GM12878 (cell line): ENCODE measurements at regions not wholly inside any gene's neighbourhood (a gene's known extent, or its start where the extent isn't known, plus 50 kb on each side); places are given as distances from the start of the nearest gene placed in this dataset.

Source experiments
- ATAC-seq: fragments of 200-7000 bp; cut with Tn5 transposase; 3 replicates; pipeline ENCODE4 v1.9.1; 2020; ENCODE audit warnings: mild to moderate bottlenecking, moderate library complexity
- BruUV-seq: library from RNA; stranded (reverse); fragments of 400-500 nt; replicated peaks from 2 replicates; lab custom pipeline; 2021; lab: Mats Ljungman, UMichigan
- CTCF ChIA-PET: fragments of 300-600 bp; sonication (Branson Sonifier 250); formaldehyde crosslinking; extraction: SDS; loops from one replicate; lab custom pipeline; 2021; ENCODE audit warnings: inconsistent platforms; lab: Yijun Ruan, JAX
- POLR2A ChIA-PET: fragments of 350-600 bp; formaldehyde crosslinking; extraction: SDS; loops from one replicate; lab custom pipeline; 2021; ENCODE audit warnings: inconsistent platforms; lab: Charles Lee
- RAD21 ChIA-PET: fragments of 300-600 bp; sonication (Branson Sonifier 250); formaldehyde crosslinking; loops from one replicate; lab custom pipeline; 2023; ENCODE audit warnings: antibody characterized with exemption; ENCODE audit not compliant: unreplicated experiment; lab: Charles Lee
- SMC1A ChIA-PET: fragments of 300-600 bp; sonication (Branson Sonifier 250); formaldehyde crosslinking; loops from one replicate; lab custom pipeline; 2023; ENCODE audit not compliant: unreplicated experiment, uncharacterized antibody; lab: Charles Lee
- DNase-seq: peaks from one replicate; pipeline ENCODE4 v3.0.0-alpha.2; 2011; ENCODE audit warnings: low read depth, low spot score
- FAIRE-seq: peaks from 3 replicates; lab custom pipeline; 2011; peaks lifted over from hg19 to GRCh38; lab: Jason Lieb, UNC
- H2AFZ ChIP-seq: 2 replicates; pipeline ENCODE4 v1.6.0; 2011; ENCODE audit warnings: low read depth, low read length, control low read depth; ENCODE audit not compliant: control insufficient read depth
- H3K27ac ChIP-seq: 2 replicates; pipeline ENCODE4 v1.5.1; 2011; ENCODE audit warnings: control low read depth; ENCODE audit not compliant: control insufficient read depth, insufficient read depth
- H3K27me3 ChIP-seq, 2 experiments: replicated peaks in 1 of 2; 2 replicates each; pipeline versions ENCODE4 v1.6.0 to v1.6.1; 2011; ENCODE audit warnings: low read length in 1 of 2; ENCODE audit not compliant: control insufficient read depth in 2 of 2, insufficient read depth in 2 of 2
- H3K36me3 ChIP-seq, 2 experiments: 2 replicates each; pipeline ENCODE4 v1.5.1; 2011; ENCODE audit warnings: low read length in 1 of 2; ENCODE audit not compliant: control insufficient read depth in 2 of 2, insufficient read depth in 2 of 2
- H3K4me1 ChIP-seq: 2 replicates; pipeline ENCODE4 v1.6.1; 2011; ENCODE audit warnings: mild to moderate bottlenecking, low read length, moderate library complexity, mixed read lengths; ENCODE audit not compliant: control insufficient read depth, insufficient read depth
- H3K4me2 ChIP-seq: 2 replicates; pipeline ENCODE4 v1.6.0; 2011; ENCODE audit warnings: control low read depth; ENCODE audit not compliant: control insufficient read depth, insufficient read depth
- H3K4me3 ChIP-seq: fragments of 200-600 bp; sonication (generic); 2 replicates; pipeline ENCODE4 v1.5.1; 2016
- H3K79me2 ChIP-seq: 2 replicates; pipeline ENCODE4 v1.6.0; 2011; ENCODE audit warnings: low read length; ENCODE audit not compliant: control insufficient read depth, insufficient read depth
- H3K9ac ChIP-seq: 2 replicates; pipeline ENCODE4 v1.8.0; 2011; ENCODE audit warnings: low read length, control low read depth, mixed read lengths; ENCODE audit not compliant: control insufficient read depth, insufficient read depth
- H3K9me3 ChIP-seq: replicated peaks from 3 replicates; pipeline ENCODE4 v1.5.1; 2011; ENCODE audit warnings: mild to moderate bottlenecking, low read length; ENCODE audit not compliant: control insufficient read depth, insufficient read depth
- H4K20me1 ChIP-seq: 2 replicates; pipeline ENCODE4 v1.6.0; 2011; ENCODE audit not compliant: control insufficient read depth, insufficient read depth
- BCLAF1 ChIP-seq: fragments of 450-650 bp; IDR thresholded peaks from 2 replicates; pipeline ENCODE4 v1.6.1; 2017; ENCODE audit warnings: antibody characterized with exemption, mild to moderate bottlenecking, moderate library complexity
- CBFB ChIP-seq: IDR thresholded peaks from 2 replicates; pipeline ENCODE4 v1.6.1; 2016; ENCODE audit warnings: antibody characterized with exemption, low read depth
- CEBPB ChIP-seq, 2 experiments: fragments of 150-350 bp in 1 of 2; IDR thresholded peaks; 2 replicates each; pipeline ENCODE4 v1.6.1; 2012 to 2014; ENCODE audit warnings: low read depth in 2 of 2, low read length in 2 of 2, borderline replicate concordance in 1 of 2, inconsistent platforms in 1 of 2
- MAX ChIP-seq: IDR thresholded peaks from 2 replicates; pipeline ENCODE4 v1.6.1; 2012; ENCODE audit warnings: low read depth, low read length, improper control_type of control experiment
- PKNOX1 ChIP-seq: fragments of 450-650 bp; IDR thresholded peaks from 2 replicates; pipeline ENCODE4 v1.6.1; 2016; ENCODE audit warnings: mild to moderate bottlenecking
- SMAD5 ChIP-seq: IDR thresholded peaks from 2 replicates; pipeline ENCODE4 v1.6.1; 2016; ENCODE audit warnings: antibody characterized with exemption, low read depth
- SREBF1 ChIP-seq: IDR thresholded peaks from 2 replicates; pipeline ENCODE4 v1.6.1; 2012; ENCODE audit warnings: mild to moderate bottlenecking, low read length
- YBX1 ChIP-seq: fragments of 450-650 bp; IDR thresholded peaks from 2 replicates; pipeline ENCODE4 v1.6.1; 2016; ENCODE audit warnings: antibody characterized with exemption
- YY1 ChIP-seq: IDR thresholded peaks from 2 replicates; pipeline ENCODE4 v1.6.1; 2011; ENCODE audit warnings: low read depth, mild to moderate bottlenecking, low read length
- ZNF384 ChIP-seq: IDR thresholded peaks from 2 replicates; pipeline ENCODE4 v1.6.1; 2012; ENCODE audit warnings: low read depth, mild to moderate bottlenecking, low read length, improper control_type of control experiment, borderline replicate concordance
- WGBS: methylation state at CpG from one replicate; pipeline ENCODE4 v1.1.6; 2016; ENCODE audit warnings: low lambda C conversion rate; ENCODE audit not compliant: insufficient replicate concordance, insufficient coverage; ENCODE audit errors: missing lambda C conversion rate; 5-methylcytosine and 5-hydroxymethylcytosine counted together
- in situ Hi-C: fragments of 300-500 bp; cut with MboI; formaldehyde crosslinking; loops from 9 replicates; pipeline ENCODE4 v1.14.3; 2018; ENCODE audit warnings: mixed read lengths
- intact Hi-C: fragments of 100-400 bp; cut with micrococcal nuclease; formaldehyde crosslinking; loops from one replicate; pipeline ENCODE4 v1.14.2; 2022; ENCODE audit not compliant: unreplicated experiment

- CTCF ChIA-PET: interaction anchor here (1.2 kb wide), 1 partner anchor 201 kb away, joined by 3 read pairs; no protein-coding TSS in a partner anchor
- no peak overlapping the region for H3K4me3 ChIP-seq
- no peaks in the 10 kb centered on the region for H3K36me3 ChIP-seq
- WGBS: 24% methylated on average over 1 of the region's 1 CpG
- H3K27ac ChIP-seq: no peak overlapping the region
- H3K4me1 ChIP-seq: no peaks in the 10 kb centered on the region
- DNase-seq (no peak), ATAC-seq (no peak), FAIRE-seq (no peak)
- H3K79me2 ChIP-seq: no peaks in the 10 kb centered on the region
- no TSS peak for BruUV-seq
- H3K4me2 ChIP-seq: no peak overlapping the region
- no peaks in the 10 kb centered on the region; the same call in 2 of the 3 replicates for H3K9me3 ChIP-seq
- TF ChIP-seq YBX1 (no peak), PKNOX1 (no peak), CBFB (no peak), YY1 (no peak), SREBF1 (no peak)
- TF ChIP-seq, all 136 proteins: peak for 0
- intact Hi-C loops (no loop called here), in situ Hi-C loops (no loop called here)
- POLR2A ChIA-PET: interaction anchor here (0.6 kb wide), 1 partner anchor 9 kb away, joined by 3 read pairs; no protein-coding TSS in a partner anchor
- H3K9ac ChIP-seq: no peak overlapping the region
- H3K27me3 ChIP-seq: no peaks in the 10 kb centered on the region; a peak in 1 of 4 replicates
- H4K20me1 ChIP-seq: no peaks in the 10 kb centered on the region
- RAD21 ChIA-PET: no interaction called here
- H2AFZ ChIP-seq: no peak overlapping the region
- SMC1A ChIA-PET: no interaction called here
Measured at GRCh38 chr2:11033114-11033513, 121.4 kb downstream of the KCNF1 start.

GRCh38 chr2:11038641-11039040 lies 116.6 kb upstream of the SLC66A3 start:
- H3K27me3 ChIP-seq: no peaks in the 10 kb centered on the region; a peak in 1 of 4 replicates
- peaks cover 3% of the 10 kb centered on the region; the same call in 2 of the 3 replicates for H3K9me3 ChIP-seq
- no TSS peak for BruUV-seq
- in situ Hi-C loops (no loop called here), intact Hi-C loops (no loop called here)
- ChIA-PET SMC1A (no interaction called here), CTCF (no interaction called here), POLR2A (no interaction called here), RAD21 (no interaction called here)
- no peaks in the 10 kb centered on the region for H4K20me1 ChIP-seq
- H2AFZ ChIP-seq: no peak overlapping the region
- ATAC-seq (no peak), DNase-seq (no peak), FAIRE-seq (no peak)
- WGBS: 0% methylated on average over 1 of the region's 1 CpG
- H3K4me3 ChIP-seq: no peak overlapping the region
- no peak overlapping the region for H3K27ac ChIP-seq
- no peaks in the 10 kb centered on the region for H3K4me1 ChIP-seq
- H3K4me2 ChIP-seq: no peak overlapping the region
- no peak overlapping the region for H3K9ac ChIP-seq
- H3K79me2 ChIP-seq: no peaks in the 10 kb centered on the region
- H3K36me3 ChIP-seq: no peaks in the 10 kb centered on the region
- TF ChIP-seq MAX (no peak), BCLAF1 (no peak), ZNF384 (no peak), SMAD5 (no peak), CEBPB (IDR thresholded peaks at IDR 0.05; ENCODE audit: borderline replicate concordance in 1 of 2, low read depth in 2 of 2, low read length in 2 of 2) (no peak)
